HL-60 (cell line): ENCODE measurements at regions not wholly inside any gene's neighbourhood (a gene's known extent, or its start where the extent isn't known, plus 50 kb on each side); places are given as distances from the start of the nearest gene placed in this dataset.

Experiments used
- DNase-seq, 2 experiments: peaks; one replicate each; pipeline ENCODE4 v3.0.0-alpha.2; 2010 to 2020; ENCODE audit warnings: low read depth in 1 of 2, low spot score in 1 of 2
- H3K27ac ChIP-seq: fragments of 250-450 bp; sonication (Bioruptor Pico); replicated peaks from 2 replicates; pipeline ENCODE4 v1.5.1; 2020; ENCODE audit warnings: mild to moderate bottlenecking, moderate library complexity
- H3K27me3 ChIP-seq: fragments of 250-450 bp; sonication (Bioruptor Pico); 2 replicates; pipeline ENCODE4 v1.5.1; 2021; ENCODE audit warnings: mild to moderate bottlenecking, moderate library complexity; ENCODE audit not compliant: insufficient read depth, poor library complexity, severe bottlenecking
- H3K4me3 ChIP-seq: replicated peaks from 2 replicates; pipeline ENCODE4 v1.5.1; 2011; ENCODE audit warnings: mild to moderate bottlenecking, control low read depth, low read length; ENCODE audit not compliant: insufficient read depth
- CTCF ChIP-seq: IDR thresholded peaks from one replicate; pipeline ENCODE4 v1.5.1; 2011; ENCODE audit warnings: low read length, control low read depth, inconsistent platforms; ENCODE audit not compliant: insufficient read depth
- GABPA ChIP-seq: IDR thresholded peaks from 2 replicates; pipeline ENCODE4 v1.6.1; 2012; ENCODE audit warnings: low read depth
- POLR2AphosphoS5 ChIP-seq: IDR thresholded peaks from 2 replicates; pipeline ENCODE4 v1.6.1; 2012; ENCODE audit warnings: low read depth
- REST ChIP-seq: IDR thresholded peaks from 2 replicates; pipeline ENCODE4 v1.6.1; 2012; ENCODE audit warnings: low read depth; ENCODE audit not compliant: insufficient replicate concordance
- SPI1 ChIP-seq: IDR thresholded peaks from 2 replicates; pipeline ENCODE4 v1.6.1; 2012; ENCODE audit warnings: low read depth, mild to moderate bottlenecking, borderline replicate concordance

- no peak overlapping the region for H3K27ac ChIP-seq
- DNase-seq = no peak
- H3K4me3 ChIP-seq = no peak overlapping the region
- no peaks in the 10 kb centered on the region for H3K27me3 ChIP-seq
- TF ChIP-seq CTCF = no peak
- no peak for TF ChIP-seq GABPA
- no peak for TF ChIP-seq POLR2AphosphoS5
- TF ChIP-seq REST = no peak
- TF ChIP-seq SPI1 = no peak
Measured at GRCh38 chr9:12155401-12156134, 537.6 kb upstream of the TYRP1 start.

GRCh38 chr9:12162181-12162815, 530.9 kb upstream of the TYRP1 start:
- no peak for TF ChIP-seq CTCF
- TF ChIP-seq POLR2AphosphoS5 = no peak
- no peak for TF ChIP-seq GABPA
- TF ChIP-seq REST = no peak
- TF ChIP-seq SPI1 = no peak
- H3K27me3 ChIP-seq = no peaks in the 10 kb centered on the region
- no peak overlapping the region for H3K27ac ChIP-seq
- DNase-seq = no peak
- no peak overlapping the region for H3K4me3 ChIP-seq

GRCh38 chr9:12163723-12164458, 529.3 kb upstream of the TYRP1 start:
- no peaks in the 10 kb centered on the region for H3K27me3 ChIP-seq

More at GRCh38 chr9:12163723-12164458, 529.3 kb upstream of the TYRP1 start:
- Histone ChIP-seq H3K27ac (no peak overlapping the region), H3K4me3 (no peak overlapping the region)
- TF ChIP-seq POLR2AphosphoS5 (no peak), REST (no peak), CTCF (no peak), SPI1 (no peak), GABPA (no peak)
- no peak for DNase-seq
